ENCODE measurements at regions not wholly inside any gene's neighbourhood (a gene's known extent, or its start where the extent isn't known, plus 50 kb on each side); places are given as distances from the start of the nearest gene placed in this dataset.
"Not testable (repeated sequence)": the region's sequence is repeated elsewhere in the genome, so short reads cannot be mapped to it uniquely, and the experiment has no call there.

DNA sequence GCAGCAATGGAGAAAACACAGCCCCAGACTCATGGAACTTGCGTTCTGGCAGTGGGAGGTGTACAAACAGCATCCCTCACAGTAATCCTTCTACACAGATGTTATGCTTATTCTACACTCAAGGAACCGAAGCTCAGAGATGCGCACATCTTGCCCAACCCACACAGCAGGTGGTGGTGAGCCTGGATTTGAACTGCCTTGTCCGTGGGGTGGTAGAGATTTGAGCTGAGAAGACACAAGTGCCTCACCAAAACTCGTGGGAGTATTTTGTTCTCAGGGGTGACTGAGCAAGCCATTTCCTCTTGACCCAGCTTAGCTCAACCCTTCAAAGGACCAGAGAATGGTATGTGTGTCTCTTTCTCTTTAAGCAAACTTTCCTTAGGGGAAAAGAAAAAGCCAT, 121.8 kb downstream of the NPIPB11 start:
- TF ChIP-seq, protein P1, sequence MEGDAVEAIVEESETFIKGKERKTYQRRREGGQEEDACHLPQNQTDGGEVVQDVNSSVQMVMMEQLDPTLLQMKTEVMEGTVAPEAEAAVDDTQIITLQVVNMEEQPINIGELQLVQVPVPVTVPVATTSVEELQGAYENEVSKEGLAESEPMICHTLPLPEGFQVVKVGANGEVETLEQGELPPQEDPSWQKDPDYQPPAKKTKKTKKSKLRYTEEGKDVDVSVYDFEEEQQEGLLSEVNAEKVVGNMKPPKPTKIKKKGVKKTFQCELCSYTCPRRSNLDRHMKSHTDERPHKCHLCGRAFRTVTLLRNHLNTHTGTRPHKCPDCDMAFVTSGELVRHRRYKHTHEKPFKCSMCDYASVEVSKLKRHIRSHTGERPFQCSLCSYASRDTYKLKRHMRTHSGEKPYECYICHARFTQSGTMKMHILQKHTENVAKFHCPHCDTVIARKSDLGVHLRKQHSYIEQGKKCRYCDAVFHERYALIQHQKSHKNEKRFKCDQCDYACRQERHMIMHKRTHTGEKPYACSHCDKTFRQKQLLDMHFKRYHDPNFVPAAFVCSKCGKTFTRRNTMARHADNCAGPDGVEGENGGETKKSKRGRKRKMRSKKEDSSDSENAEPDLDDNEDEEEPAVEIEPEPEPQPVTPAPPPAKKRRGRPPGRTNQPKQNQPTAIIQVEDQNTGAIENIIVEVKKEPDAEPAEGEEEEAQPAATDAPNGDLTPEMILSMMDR (IDR thresholded peaks at IDR 0.05), result not testable (repeated sequence)
- TF ChIP-seq POLR2A, POLR2AphosphoS5 (IDR thresholded peaks at IDR 0.05): not testable (repeated sequence)

Data from breast epithelium (tissue), 3 donors.